HG03103 (cell line): ENCODE measurements at regions not wholly inside any gene's neighbourhood (a gene's known extent, or its start where the extent isn't known, plus 50 kb on each side); places are given as distances from the start of the nearest gene placed in this dataset.
"Not testable (repeated sequence)": the region's sequence is repeated elsewhere in the genome, so short reads cannot be mapped to it uniquely, and the experiment has no call there.

Experiments used
- ATAC-seq: cut with Tn5 transposase; IDR thresholded peaks from one replicate; pipeline ENCODE4 v1.9.1; 2021; ENCODE audit warnings: low read depth; ENCODE audit not compliant: unreplicated experiment

GRCh38 chr14:43483415-43483814, 1023.7 kb downstream of the FSCB start:
- ATAC-seq, result no peak

GRCh38 chr14:43481864-43482263, 1025.2 kb downstream of the FSCB start:
- ATAC-seq, result no peak

GRCh38 chr14:43480976-43481375, 1026.1 kb downstream of the FSCB start:
- ATAC-seq, result no peak

- ATAC-seq, result no peak
Observed at GRCh38 chr14:43479596-43480195, 1027.4 kb downstream of the FSCB start.

- no peak for ATAC-seq
Observed at GRCh38 chr14:43476822-43477221, 1030.3 kb downstream of the FSCB start.

- no peak for ATAC-seq
Observed at GRCh38 chr14:43475757-43476156, 1031.3 kb downstream of the FSCB start.

- no peak for ATAC-seq
Observed at GRCh38 chr14:43471595-43471994, 1035.5 kb downstream of the FSCB start.

GRCh38 chr14:43464968-43465367, 1042.1 kb downstream of the FSCB start:
- ATAC-seq, result no peak

GRCh38 chr14:43449291-43449690, 1057.8 kb downstream of the FSCB start:
- no peak for ATAC-seq

- no peak for ATAC-seq
Observed at GRCh38 chr14:43438056-43438455, 1069.0 kb downstream of the FSCB start.

- ATAC-seq, result no peak
Observed at GRCh38 chr14:43418324-43418723, 1088.8 kb downstream of the FSCB start.

- ATAC-seq, result no peak
Observed at GRCh38 chr14:43413084-43413483, 1094.0 kb downstream of the FSCB start.

- ATAC-seq, result no peak
Observed at GRCh38 chr14:43411841-43412240, 1095.2 kb downstream of the FSCB start.

GRCh38 chr14:43410631-43411030, 1096.5 kb downstream of the FSCB start:
- no peak for ATAC-seq

GRCh38 chr14:43408472-43408871, 1098.6 kb downstream of the FSCB start:
- ATAC-seq, result no peak

GRCh38 chr14:43407706-43408105, 1099.4 kb downstream of the FSCB start:
- ATAC-seq, result no peak

- no peak for ATAC-seq
Observed at GRCh38 chr14:43406931-43407330, 1100.2 kb downstream of the FSCB start.

GRCh38 chr14:43399289-43399688, 1107.8 kb downstream of the FSCB start:
- ATAC-seq, result no peak

- ATAC-seq, result not testable (repeated sequence)
Observed at GRCh38 chr14:43370565-43370896, 1136.6 kb downstream of the FSCB start.

- no peak for ATAC-seq
Observed at GRCh38 chr14:43369710-43370564, 1137.1 kb downstream of the FSCB start.

GRCh38 chr14:43362586-43362985, 1144.5 kb downstream of the FSCB start:
- ATAC-seq, result no peak

- no peak for ATAC-seq
Observed at GRCh38 chr14:43361751-43362150, 1145.3 kb downstream of the FSCB start.
